HEK293 (cell line): ENCODE measurements at regions not wholly inside any gene's neighbourhood (a gene's known extent, or its start where the extent isn't known, plus 50 kb on each side); places are given as distances from the start of the nearest gene placed in this dataset.

Source experiments
- CTCF ChIA-PET: fragments of 350-600 bp; formaldehyde crosslinking; extraction: SDS; loops from one replicate; lab custom pipeline; 2021; ENCODE audit warnings: antibody characterized with exemption; lab: Yijun Ruan, JAX
- POLR2A ChIA-PET: fragments of 300-600 bp; formaldehyde crosslinking; extraction: SDS; loops from one replicate; lab custom pipeline; 2020; ENCODE audit warnings: antibody characterized with exemption, inconsistent platforms; lab: Yijun Ruan, JAX
- H3K27ac ChIP-seq: fragments of 200-500 bp; sonication (Bioruptor generic); 2 replicates; pipeline ENCODE4 v1.5.1; 2014; ENCODE audit warnings: low read depth, low read length, control low read depth, inconsistent platforms; ENCODE audit errors: extremely low read depth
- H3K36me3 ChIP-seq, 2 experiments: fragments of 200-500 bp in 1 of 2; sonication (Bioruptor generic) in 1 of 2; 1 replicate in 1 of 2; 2 replicates in 1 of 2; pipeline ENCODE4 v1.5.1; 2014 to 2017; ENCODE audit warnings: inconsistent platforms in 2 of 2, low read length in 2 of 2; ENCODE audit not compliant: control insufficient read depth in 2 of 2, insufficient read depth in 1 of 2
- H3K4me1 ChIP-seq: fragments of 200-500 bp; sonication (Bioruptor generic); 2 replicates; pipeline ENCODE4 v1.5.1; 2014; ENCODE audit warnings: mild to moderate bottlenecking, low read length, inconsistent platforms; ENCODE audit not compliant: control insufficient read depth, insufficient read depth
- H3K4me3 ChIP-seq: 2 replicates; pipeline ENCODE4 v1.5.1; 2011; ENCODE audit warnings: low read depth, mild to moderate bottlenecking, control low read depth, low read length, moderate library complexity
- H3K9me3 ChIP-seq: fragments of 200-500 bp; sonication (Bioruptor generic); 2 replicates; pipeline ENCODE4 v1.5.1; 2014; ENCODE audit warnings: low read depth, low read length, inconsistent platforms; ENCODE audit not compliant: control insufficient read depth, insufficient read depth
- EGR2 ChIP-seq: fragments of 450-650 bp; formaldehyde crosslinking; IDR thresholded peaks from 2 replicates; pipeline ENCODE4 v1.5.1; 2016; ENCODE audit warnings: low read depth, missing biosample characterization, missing genetic modification characterization
- GLI2 ChIP-seq: fragments of 450-650 bp; formaldehyde crosslinking; IDR thresholded peaks from 2 replicates; pipeline ENCODE4; 2017; ENCODE audit warnings: missing biosample characterization, missing genetic modification characterization, low read depth, borderline replicate concordance
- KLF1 ChIP-seq: fragments of 450-650 bp; formaldehyde crosslinking; IDR thresholded peaks from 2 replicates; pipeline ENCODE4 v1.5.1; 2016; ENCODE audit warnings: missing biosample characterization, missing genetic modification characterization
- PRDM1 ChIP-seq: fragments of 450-650 bp; formaldehyde crosslinking; IDR thresholded peaks from 2 replicates; pipeline ENCODE4; 2016; ENCODE audit warnings: missing biosample characterization, missing genetic modification characterization
- ZBTB8A ChIP-seq: fragments of 450-650 bp; formaldehyde crosslinking; IDR thresholded peaks from 2 replicates; pipeline ENCODE4 v1.5.1; 2016; ENCODE audit warnings: missing biosample characterization, missing genetic modification characterization
- ZFHX2 ChIP-seq: fragments of 450-650 bp; formaldehyde crosslinking; conservative IDR thresholded peaks from 2 replicates; pipeline ENCODE4 v1.5.1; 2016; ENCODE audit warnings: missing biosample characterization, missing genetic modification characterization
- ZNF223 ChIP-seq: fragments of 450-650 bp; formaldehyde crosslinking; IDR thresholded peaks from 2 replicates; pipeline ENCODE4 v1.5.1; 2016; ENCODE audit warnings: missing biosample characterization, missing genetic modification characterization
- ZNF366 ChIP-seq: fragments of 450-650 bp; formaldehyde crosslinking; conservative IDR thresholded peaks from 2 replicates; pipeline ENCODE4 v1.5.1; 2016; ENCODE audit warnings: missing biosample characterization, missing genetic modification characterization
- ZNF585B ChIP-seq: fragments of 450-650 bp; formaldehyde crosslinking; IDR thresholded peaks from 2 replicates; pipeline ENCODE4 v1.5.1; 2016; ENCODE audit warnings: missing biosample characterization, missing genetic modification characterization
- TF ChIP-seq, protein P1 (sequence below): fragments of 450-650 bp; formaldehyde crosslinking; IDR thresholded peaks from 2 replicates; pipeline ENCODE4; 2016; ENCODE audit warnings: missing biosample characterization, missing genetic modification characterization
- TF ChIP-seq, protein P2 (sequence below): fragments of 450-650 bp; formaldehyde crosslinking; IDR thresholded peaks from 2 replicates; pipeline ENCODE4 v1.5.1; 2017; ENCODE audit warnings: missing biosample characterization, missing genetic modification characterization

DNA sequence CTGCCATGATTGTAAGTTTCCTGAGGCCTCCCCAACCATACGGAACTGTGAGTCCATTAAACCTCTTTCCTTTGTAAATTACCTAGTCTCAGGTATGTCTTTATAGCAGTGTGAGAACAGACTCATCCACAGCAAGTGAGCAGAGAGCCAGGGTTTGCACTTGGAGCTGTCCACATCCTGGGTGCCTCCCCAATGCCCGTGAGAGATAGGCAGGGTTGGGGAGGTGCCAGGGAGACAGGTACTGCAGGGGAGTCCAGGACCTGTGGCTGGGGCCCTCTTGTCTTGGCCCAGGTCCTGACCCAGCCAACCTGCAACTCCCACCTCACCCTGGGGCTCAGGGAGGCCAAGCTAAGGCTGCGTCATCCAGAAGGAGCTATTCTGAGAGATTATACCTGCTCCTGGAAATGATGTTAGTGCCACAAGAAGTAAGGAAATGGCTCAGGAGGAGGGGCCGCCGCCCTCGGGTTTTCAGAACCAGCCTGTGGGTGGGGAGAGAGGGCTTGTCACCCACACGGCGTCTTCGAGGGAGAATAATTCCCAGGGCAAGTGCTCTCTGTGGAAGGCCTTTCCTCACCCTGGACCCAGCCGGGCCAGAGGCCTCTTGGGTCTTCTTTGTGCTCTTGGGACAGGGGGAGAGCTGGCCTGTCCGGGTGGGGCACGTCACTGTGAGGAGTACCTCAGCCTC is 66.5 kb downstream of the ADRA2C start:
- H3K4me1 ChIP-seq = no peaks in the 10 kb centered on the region
- no peak overlapping the region for H3K4me3 ChIP-seq
- H3K36me3 ChIP-seq = no peaks in the 10 kb centered on the region
- POLR2A ChIA-PET = no interaction called here
- CTCF ChIA-PET = no interaction called here
- TF ChIP-seq, protein P1, sequence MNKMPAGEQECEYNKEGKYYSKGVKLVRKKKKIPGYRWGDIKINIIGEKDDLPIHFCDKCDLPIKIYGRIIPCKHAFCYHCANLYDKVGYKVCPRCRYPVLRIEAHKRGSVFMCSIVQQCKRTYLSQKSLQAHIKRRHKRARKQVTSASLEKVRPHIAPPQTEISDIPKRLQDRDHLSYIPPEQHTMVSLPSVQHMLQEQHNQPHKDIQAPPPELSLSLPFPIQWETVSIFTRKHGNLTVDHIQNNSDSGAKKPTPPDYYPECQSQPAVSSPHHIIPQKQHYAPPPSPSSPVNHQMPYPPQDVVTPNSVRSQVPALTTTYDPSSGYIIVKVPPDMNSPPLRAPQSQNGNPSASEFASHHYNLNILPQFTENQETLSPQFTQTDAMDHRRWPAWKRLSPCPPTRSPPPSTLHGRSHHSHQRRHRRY (tag by site-specific recombination) = no peak
- TF ChIP-seq ZFHX2 (tag by site-specific recombination) (peak; percentile 54; the same call in 1 of the 2 replicates), EGR2 (tag by site-specific recombination) (0 out of 2 replicates have a peak, but pooled peaks have one; percentile 13)
- no peaks in the 10 kb centered on the region for H3K9me3 ChIP-seq
- H3K27ac ChIP-seq = no peak overlapping the region

DNA sequence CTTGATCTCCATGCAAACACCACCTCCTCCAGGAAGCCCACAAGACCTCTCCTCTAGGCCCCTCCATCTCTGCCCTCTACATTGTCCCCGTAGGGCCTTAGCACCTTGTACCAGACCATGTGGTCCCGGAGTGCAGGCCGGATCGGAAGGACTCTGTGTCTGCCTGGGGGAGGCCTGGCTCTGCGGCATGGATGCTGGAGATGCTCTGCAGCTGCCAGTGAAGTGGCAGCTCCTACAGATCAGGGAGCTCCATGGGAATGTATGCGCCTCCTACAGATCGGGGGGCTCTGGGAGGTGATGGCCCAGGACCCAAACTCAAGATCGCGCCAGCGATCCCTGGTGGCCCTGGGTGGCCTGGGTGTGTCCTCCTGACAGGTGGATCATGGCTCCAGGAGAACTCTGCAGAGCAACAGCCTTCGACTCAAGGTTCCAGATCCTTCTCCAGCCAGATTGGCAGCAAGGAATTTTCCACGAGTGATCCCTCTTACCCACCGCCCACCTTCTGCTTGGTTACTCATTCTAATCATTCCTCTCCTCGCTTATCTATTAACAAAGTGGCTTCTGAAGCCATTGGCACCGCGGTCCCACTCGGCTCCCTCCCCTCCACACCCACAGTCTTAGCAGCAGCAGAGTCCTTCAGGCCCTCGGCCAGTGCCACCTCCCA is 67.3 kb downstream of the ADRA2C start:
- TF ChIP-seq EGR2 (tag by site-specific recombination) (peak; percentile 33; the same call in 1 of the 2 replicates), ZNF223 (tag by site-specific recombination) (no peak), ZFHX2 (tag by site-specific recombination) (peak; percentile 16)
- TF ChIP-seq, all 188 proteins: peak for 2
- H3K36me3 ChIP-seq = no peaks in the 10 kb centered on the region
- ChIA-PET POLR2A (no interaction called here), CTCF (interaction anchor here (0.5 kb wide), 1 partner anchor 187 kb away, joined by 3 read pairs; no protein-coding TSS in a partner anchor)
- H3K9me3 ChIP-seq = no peaks in the 10 kb centered on the region
- no peak overlapping the region for H3K4me3 ChIP-seq
- no peak overlapping the region for H3K27ac ChIP-seq
- H3K4me1 ChIP-seq = no peaks in the 10 kb centered on the region

DNA sequence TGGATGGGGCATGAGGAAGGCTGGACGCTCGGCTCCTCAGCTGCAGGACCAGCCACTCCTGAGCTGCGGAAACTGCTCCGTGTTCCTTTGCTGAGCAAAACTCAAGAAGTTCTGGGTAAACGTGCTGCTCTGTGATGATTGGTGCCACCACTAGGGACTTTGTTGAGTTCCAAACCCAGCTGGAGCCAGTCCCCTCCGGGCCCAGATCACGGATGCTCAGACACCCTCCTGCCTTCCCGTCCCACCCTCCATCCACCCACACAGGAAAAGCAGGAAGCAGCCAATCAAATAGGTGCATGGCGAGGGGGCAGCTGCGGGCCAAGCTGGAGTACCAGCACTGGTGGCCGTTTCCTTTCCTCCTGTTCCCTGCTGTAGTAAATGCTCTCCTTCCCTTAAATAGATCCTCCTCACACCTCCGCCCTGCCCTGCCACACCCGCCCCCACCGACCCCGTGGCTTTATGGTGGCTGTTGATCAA is 68.0 kb downstream of the ADRA2C start:
- no peak for TF ChIP-seq ZBTB8A
- TF ChIP-seq EGR2 (tag by site-specific recombination) = peak; percentile 25; the same call in 1 of the 2 replicates
- no peak for TF ChIP-seq GLI2
- POLR2A ChIA-PET = no interaction called here
- H3K4me3 ChIP-seq = no peak overlapping the region
- H3K36me3 ChIP-seq = no peaks in the 10 kb centered on the region
- H3K4me1 ChIP-seq = no peaks in the 10 kb centered on the region
- H3K9me3 ChIP-seq = no peaks in the 10 kb centered on the region
- H3K27ac ChIP-seq = no peak overlapping the region
- CTCF ChIA-PET = no interaction called here

DNA sequence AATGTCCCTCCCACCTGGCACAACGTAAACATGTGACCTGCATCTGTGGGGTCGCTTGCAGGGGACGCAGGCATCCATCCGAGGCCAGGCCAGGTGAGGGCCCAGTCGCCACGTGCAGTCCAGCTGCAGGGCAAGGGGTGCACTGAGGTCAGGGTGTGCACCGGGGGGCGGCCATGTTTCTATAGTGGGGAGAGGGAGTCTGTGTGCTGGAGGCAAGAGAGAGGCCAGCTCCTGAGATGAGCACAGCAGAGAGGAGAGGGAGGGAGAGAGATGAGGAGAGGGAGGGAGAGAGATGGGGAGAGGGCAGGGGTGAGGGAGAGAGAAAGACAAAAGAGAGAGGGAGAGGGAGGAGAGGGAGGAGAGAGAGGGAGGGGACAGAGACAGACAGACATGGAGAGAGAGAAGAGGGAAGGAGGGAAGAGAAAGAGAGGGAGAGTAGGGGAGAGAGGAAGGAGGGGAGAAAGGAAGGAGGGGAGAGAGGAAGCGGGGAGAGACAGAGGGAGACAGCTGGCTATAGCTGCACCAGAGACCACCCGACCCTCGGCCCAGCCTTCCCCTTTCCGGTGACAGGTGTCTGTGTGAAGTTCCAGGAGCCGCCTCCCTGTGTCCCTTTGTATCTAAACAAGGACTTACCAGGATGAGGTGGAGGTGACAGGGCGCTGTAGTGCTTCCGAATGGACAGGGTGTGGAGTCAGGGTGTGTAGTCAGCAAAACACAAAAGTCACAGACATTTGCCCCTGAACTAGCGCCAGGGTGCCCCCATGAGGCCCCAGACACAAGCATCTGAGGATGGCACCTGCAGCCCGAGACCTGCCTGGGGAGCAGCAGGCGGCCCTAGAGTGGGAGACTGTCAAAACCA is 68.7 kb downstream of the ADRA2C start:
- no peak overlapping the region for H3K27ac ChIP-seq
- TF ChIP-seq PRDM1 (tag by site-specific recombination) (peak; percentile 38; the same call in 1 of the 2 replicates), ZNF366 (tag by site-specific recombination) (peak; percentile 60), KLF1 (0 out of 2 replicates have a peak, but pooled peaks have one; percentile 38), ZNF585B (no peak)
- TF ChIP-seq, protein P2, sequence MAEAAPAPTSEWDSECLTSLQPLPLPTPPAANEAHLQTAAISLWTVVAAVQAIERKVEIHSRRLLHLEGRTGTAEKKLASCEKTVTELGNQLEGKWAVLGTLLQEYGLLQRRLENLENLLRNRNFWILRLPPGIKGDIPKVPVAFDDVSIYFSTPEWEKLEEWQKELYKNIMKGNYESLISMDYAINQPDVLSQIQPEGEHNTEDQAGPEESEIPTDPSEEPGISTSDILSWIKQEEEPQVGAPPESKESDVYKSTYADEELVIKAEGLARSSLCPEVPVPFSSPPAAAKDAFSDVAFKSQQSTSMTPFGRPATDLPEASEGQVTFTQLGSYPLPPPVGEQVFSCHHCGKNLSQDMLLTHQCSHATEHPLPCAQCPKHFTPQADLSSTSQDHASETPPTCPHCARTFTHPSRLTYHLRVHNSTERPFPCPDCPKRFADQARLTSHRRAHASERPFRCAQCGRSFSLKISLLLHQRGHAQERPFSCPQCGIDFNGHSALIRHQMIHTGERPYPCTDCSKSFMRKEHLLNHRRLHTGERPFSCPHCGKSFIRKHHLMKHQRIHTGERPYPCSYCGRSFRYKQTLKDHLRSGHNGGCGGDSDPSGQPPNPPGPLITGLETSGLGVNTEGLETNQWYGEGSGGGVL (tag by site-specific recombination) = peak; percentile 81
- CTCF ChIA-PET = no interaction called here
- H3K36me3 ChIP-seq = no peaks in the 10 kb centered on the region
- H3K4me1 ChIP-seq = no peaks in the 10 kb centered on the region
- no peaks in the 10 kb centered on the region for H3K9me3 ChIP-seq
- POLR2A ChIA-PET = no interaction called here
- no peak overlapping the region for H3K4me3 ChIP-seq
